SK-N-SH treated with all-trans-retinoic acid at 6 μM for 48 hours (cell line): ENCODE measurements at regions not wholly inside any gene's neighbourhood (a gene's known extent, or its start where the extent isn't known, plus 50 kb on each side); places are given as distances from the start of the nearest gene placed in this dataset.

ENCODE experiments used
- GLIS3 ChIP-seq: fragments of 250-450 bp; sonication (Bioruptor Pico); IDR thresholded peaks from 2 replicates; pipeline ENCODE4 v1.5.0; 2020; ENCODE audit warnings: mild to moderate bottlenecking, moderate library complexity
- ZC3H10 ChIP-seq: fragments of 250-450 bp; sonication (Bioruptor Pico); IDR thresholded peaks from 2 replicates; pipeline ENCODE4 v1.5.1; 2021; ENCODE audit warnings: mild to moderate bottlenecking, moderate library complexity
- ZFP3 ChIP-seq: fragments of 250-450 bp; sonication (Bioruptor Pico); IDR thresholded peaks from 2 replicates; pipeline ENCODE4 v1.5.0; 2020; ENCODE audit warnings: mild to moderate bottlenecking, moderate library complexity
- ZNF565 ChIP-seq: fragments of 450-650 bp; formaldehyde crosslinking; conservative IDR thresholded peaks from 2 replicates; pipeline ENCODE4 v1.5.0; 2020; ENCODE audit warnings: low read depth, mild to moderate bottlenecking, moderate library complexity

GRCh38 chr2:128549646-128550260, 231.1 kb upstream of the HS6ST1 start:
- TF ChIP-seq ZFP3 (CRISPR knock-in tag) (no peak), ZNF565 (CRISPR knock-in tag) (no peak), GLIS3 (no peak), ZC3H10 (CRISPR knock-in tag) (no peak)
